Endothelial cell of umbilical vein (primary cell): ENCODE measurements at regions not wholly inside any gene's neighbourhood (a gene's known extent, or its start where the extent isn't known, plus 50 kb on each side); places are given as distances from the start of the nearest gene placed in this dataset.

Source experiments
- BruUV-seq: library from RNA; stranded (reverse); fragments of 400-500 nt; replicated peaks from 2 replicates; lab custom pipeline; 2021; lab: Mats Ljungman, UMichigan
- CTCF ChIA-PET: fragments of 300-600, 350-600 bp; sonication (Branson Sonifier 250); formaldehyde crosslinking; loops from one replicate; lab custom pipeline; 2021; ENCODE audit warnings: antibody characterized with exemption, inconsistent platforms; lab: Charles Lee
- POLR2A ChIA-PET: fragments of 300-600, 350-600 bp; sonication (Branson Sonifier 250); formaldehyde crosslinking; loops from one replicate; lab custom pipeline; 2021; ENCODE audit warnings: antibody characterized with exemption, inconsistent platforms; lab: Charles Lee
- DNase-seq: peaks from one replicate; pipeline ENCODE4 v3.0.0-alpha.2; 2011; ENCODE audit warnings: low read depth, low spot score
- FAIRE-seq: peaks from 2 replicates; lab custom pipeline; 2011; peaks lifted over from hg19 to GRCh38; lab: Jason Lieb, UNC
- H2AFZ ChIP-seq: 2 replicates; pipeline ENCODE4 v1.6.0; 2012; ENCODE audit warnings: low read depth, low read length, control low read depth, inconsistent platforms
- H3K27ac ChIP-seq: 2 replicates; pipeline ENCODE4 v1.5.1; 2011; ENCODE audit warnings: low read depth, mild to moderate bottlenecking, control low read depth, low read length, moderate library complexity; ENCODE audit not compliant: insufficient read depth
- H3K27me3 ChIP-seq, 2 experiments: 2 replicates each; pipeline versions ENCODE4 v1.6.0 to v1.6.1; 2011; ENCODE audit warnings: low read length in 2 of 2, mixed read lengths in 1 of 2; ENCODE audit not compliant: control insufficient read depth in 2 of 2, insufficient read depth in 2 of 2
- H3K36me3 ChIP-seq, 2 experiments: 2 replicates in 1 of 2; 3 replicates in 1 of 2; pipeline ENCODE4 v1.5.1; 2011; ENCODE audit warnings: low read length in 2 of 2, mild to moderate bottlenecking in 1 of 2, moderate library complexity in 1 of 2; ENCODE audit not compliant: control insufficient read depth in 2 of 2, insufficient read depth in 2 of 2; ENCODE audit errors: extremely low read depth in 1 of 2
- H3K4me1 ChIP-seq: 3 replicates; pipeline ENCODE4 v1.5.1; 2011; ENCODE audit warnings: mild to moderate bottlenecking, low read length; ENCODE audit not compliant: control insufficient read depth, insufficient read depth; ENCODE audit errors: extremely low read depth
- H3K4me2 ChIP-seq: 2 replicates; pipeline ENCODE4 v1.6.1; 2011; ENCODE audit warnings: low read length, control low read depth, mixed read lengths; ENCODE audit not compliant: insufficient read depth
- H3K4me3 ChIP-seq, 3 experiments: fragments of 200-600 bp in 1 of 3; sonication (generic), shearing (Covaris generic) in 1 of 3; replicated peaks in 1 of 3; 2 replicates each; pipeline ENCODE4 v1.5.1; 2011 to 2016; ENCODE audit warnings: control low read depth in 3 of 3, low read length in 3 of 3, mild to moderate bottlenecking in 2 of 3, inconsistent platforms in 1 of 3, low read depth in 1 of 3, moderate library complexity in 1 of 3; ENCODE audit not compliant: insufficient read depth in 1 of 3
- H3K79me2 ChIP-seq: 2 replicates; pipeline ENCODE4 v1.6.0; 2012; ENCODE audit warnings: low read length, inconsistent platforms; ENCODE audit not compliant: control insufficient read depth, insufficient read depth
- H3K9ac ChIP-seq: replicated peaks from 2 replicates; pipeline ENCODE3; 2011; ENCODE audit warnings: low read length, control low read depth; ENCODE audit not compliant: insufficient read depth; ENCODE audit errors: extremely low read depth
- H3K9me1 ChIP-seq: replicated peaks from 3 replicates; pipeline ENCODE4 v1.6.0; 2011; ENCODE audit warnings: mild to moderate bottlenecking, low read length; ENCODE audit not compliant: control insufficient read depth, insufficient read depth; ENCODE audit errors: extremely low read depth
- H3K9me3 ChIP-seq: replicated peaks from 2 replicates; pipeline ENCODE4 v1.5.1; 2012; ENCODE audit warnings: low read length, inconsistent platforms; ENCODE audit not compliant: control insufficient read depth, insufficient read depth
- H4K20me1 ChIP-seq: replicated peaks from 2 replicates; pipeline ENCODE3; 2011; ENCODE audit warnings: mild to moderate bottlenecking, low read length; ENCODE audit not compliant: control insufficient read depth, insufficient read depth; ENCODE audit errors: extremely low read depth
- FOS ChIP-seq: IDR thresholded peaks from 2 replicates; pipeline ENCODE4 v1.6.1; 2011; ENCODE audit warnings: mild to moderate bottlenecking, low read length, moderate library complexity, borderline replicate concordance; ENCODE audit not compliant: insufficient read depth
- GATA2 ChIP-seq: IDR thresholded peaks from 2 replicates; pipeline ENCODE4 v1.7.0; 2011; ENCODE audit warnings: low read depth, mild to moderate bottlenecking, moderate library complexity, mixed read lengths, low read length; ENCODE audit not compliant: insufficient read length, insufficient read depth
- JUN ChIP-seq: IDR thresholded peaks from 2 replicates; pipeline ENCODE4 v1.6.1; 2011; ENCODE audit warnings: borderline replicate concordance, low read depth; ENCODE audit not compliant: insufficient read length, insufficient read depth
- MAX ChIP-seq: IDR thresholded peaks from 2 replicates; pipeline ENCODE4 v1.6.1; 2011; ENCODE audit not compliant: insufficient read depth, insufficient read length
- MYC ChIP-seq: IDR thresholded peaks from one replicate; pipeline ENCODE4 v1.6.1; 2011; ENCODE audit warnings: mild to moderate bottlenecking, low read depth, low read length
- POLR2A ChIP-seq: IDR thresholded peaks from 2 replicates; pipeline ENCODE4 v1.6.1; 2012; ENCODE audit warnings: low read depth, mild to moderate bottlenecking, control low read depth, low read length
- POLR2AphosphoS5 ChIP-seq: IDR thresholded peaks from 2 replicates; pipeline ENCODE4 v1.6.1; 2012; ENCODE audit warnings: low read depth, mild to moderate bottlenecking, control low read depth, low read length, moderate library complexity; ENCODE audit not compliant: insufficient read depth
- dilution Hi-C: fragments of 300-500 bp; cut with MboI; formaldehyde crosslinking; loops from one replicate; pipeline ENCODE4 v1.15.0; 2019; ENCODE audit warnings: low sequenced_read_pairs; ENCODE audit not compliant: extremely low pct_ligation_motif_present
- intact Hi-C: fragments of 100-400 bp; cut with micrococcal nuclease; formaldehyde crosslinking; loops from one replicate; pipeline ENCODE4 v1.10.0; 2022
- TF ChIP-seq, protein P1 (sequence below), 2 donors: IDR thresholded peaks; 1 replicate in 1 of 2; 2 replicates in 1 of 2; pipeline ENCODE4 v1.5.1; 2011; ENCODE audit warnings: low read length in 2 of 2, mild to moderate bottlenecking in 2 of 2, moderate library complexity in 2 of 2, control low read depth in 1 of 2, inconsistent platforms in 1 of 2, low read depth in 1 of 2; ENCODE audit not compliant: insufficient read depth in 1 of 2; ENCODE audit errors: extremely low read depth in 1 of 2

DNA sequence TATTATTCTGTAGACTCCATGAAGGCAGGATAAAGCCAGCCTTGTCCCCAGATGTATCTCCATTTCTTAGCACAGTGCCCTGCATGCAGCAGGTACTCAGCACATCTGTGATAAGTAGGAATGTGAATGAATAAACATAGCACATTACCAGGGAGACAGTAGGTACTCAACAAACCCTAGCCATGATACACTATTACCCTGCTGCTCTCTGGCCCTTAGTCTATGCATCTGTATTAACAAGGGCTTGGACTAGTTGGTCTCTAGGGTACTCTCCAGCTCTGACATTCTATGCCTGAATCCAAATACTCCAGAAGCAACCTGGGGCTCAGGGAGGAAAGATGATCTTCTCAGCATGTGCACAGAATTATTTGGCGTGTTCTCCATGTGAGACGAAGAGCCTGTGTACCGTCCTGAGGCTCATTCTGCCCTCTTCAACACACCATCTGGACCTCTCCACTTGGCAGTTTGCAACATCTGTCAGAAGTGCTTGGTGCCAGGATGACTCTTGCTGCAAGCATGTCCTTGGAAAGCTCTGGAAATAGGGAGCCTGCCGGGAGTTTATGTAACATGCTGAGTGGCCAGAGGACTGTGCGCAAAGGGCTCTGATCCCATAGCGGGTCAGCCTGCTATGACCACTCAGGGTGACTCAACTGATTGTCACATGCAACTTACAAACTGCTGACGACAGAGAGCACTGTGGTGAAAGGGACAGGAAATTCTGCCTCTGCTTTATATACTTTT is 228.2 kb upstream of the USP24 start:
- no peak overlapping the region for H3K4me3 ChIP-seq
- FAIRE-seq, result no peak
- peak; percentile 37 for DNase-seq
- intact Hi-C loops, result no loop called here
- POLR2A ChIA-PET, result no interaction called here
- TF ChIP-seq FOS, result no peak
- TF ChIP-seq JUN, result peak; percentile 20
- H3K9me1 ChIP-seq, result no peaks in the 10 kb centered on the region
- no peak overlapping the region for H3K27ac ChIP-seq
- dilution Hi-C loops, result no loop called here
- H2AFZ ChIP-seq, result no peak overlapping the region
- CTCF ChIA-PET, result interaction anchor here (0.9 to 1.5 kb wide), 2 partner anchors 14 to 68 kb away, joined by 3 to 9 read pairs; no protein-coding TSS in a partner anchor
- H3K9me3 ChIP-seq, result no peaks in the 10 kb centered on the region
- H4K20me1 ChIP-seq, result no peaks in the 10 kb centered on the region
- no peak overlapping the region for H3K9ac ChIP-seq
- no peaks in the 10 kb centered on the region for H3K27me3 ChIP-seq
- H3K36me3 ChIP-seq, result no peaks in the 10 kb centered on the region
- H3K4me1 ChIP-seq, result peaks cover 31% of the 10 kb centered on the region
- H3K79me2 ChIP-seq, result no peaks in the 10 kb centered on the region
- no TSS peak for BruUV-seq
- H3K4me2 ChIP-seq, result no peak overlapping the region

DNA sequence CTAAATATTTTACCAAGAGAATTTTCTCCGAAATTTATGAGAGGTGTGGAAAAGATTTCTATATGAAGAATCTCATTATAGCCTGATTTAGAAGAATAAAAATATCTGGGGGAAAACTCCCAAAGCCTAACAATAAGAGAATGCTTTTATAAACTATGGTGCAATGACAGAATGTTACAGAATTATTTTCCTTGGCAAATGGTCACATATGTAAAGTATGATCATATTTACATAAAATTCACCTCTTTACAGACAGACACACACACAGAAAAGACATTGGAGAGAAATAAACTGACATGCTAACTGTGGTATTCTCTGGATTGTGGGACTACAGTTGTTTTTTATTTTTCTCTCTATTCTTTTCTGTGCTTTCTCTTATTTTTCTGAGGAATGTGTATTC is 226.3 kb upstream of the USP24 start:
- TF ChIP-seq MYC, result no peak
- TF ChIP-seq POLR2A, result no peak
- TF ChIP-seq POLR2AphosphoS5, result no peak
- no peak for TF ChIP-seq GATA2
- no peak for TF ChIP-seq MAX
- TF ChIP-seq JUN, result no peak
- TF ChIP-seq, protein P1, sequence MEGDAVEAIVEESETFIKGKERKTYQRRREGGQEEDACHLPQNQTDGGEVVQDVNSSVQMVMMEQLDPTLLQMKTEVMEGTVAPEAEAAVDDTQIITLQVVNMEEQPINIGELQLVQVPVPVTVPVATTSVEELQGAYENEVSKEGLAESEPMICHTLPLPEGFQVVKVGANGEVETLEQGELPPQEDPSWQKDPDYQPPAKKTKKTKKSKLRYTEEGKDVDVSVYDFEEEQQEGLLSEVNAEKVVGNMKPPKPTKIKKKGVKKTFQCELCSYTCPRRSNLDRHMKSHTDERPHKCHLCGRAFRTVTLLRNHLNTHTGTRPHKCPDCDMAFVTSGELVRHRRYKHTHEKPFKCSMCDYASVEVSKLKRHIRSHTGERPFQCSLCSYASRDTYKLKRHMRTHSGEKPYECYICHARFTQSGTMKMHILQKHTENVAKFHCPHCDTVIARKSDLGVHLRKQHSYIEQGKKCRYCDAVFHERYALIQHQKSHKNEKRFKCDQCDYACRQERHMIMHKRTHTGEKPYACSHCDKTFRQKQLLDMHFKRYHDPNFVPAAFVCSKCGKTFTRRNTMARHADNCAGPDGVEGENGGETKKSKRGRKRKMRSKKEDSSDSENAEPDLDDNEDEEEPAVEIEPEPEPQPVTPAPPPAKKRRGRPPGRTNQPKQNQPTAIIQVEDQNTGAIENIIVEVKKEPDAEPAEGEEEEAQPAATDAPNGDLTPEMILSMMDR (IDR thresholded peaks at IDR 0.05; ENCODE audit: extremely low read depth in 1 of 2, insufficient read depth in 1 of 2, low read depth in 1 of 2, low read length in 2 of 2), result no peak
- TF ChIP-seq FOS, result no peak
- H4K20me1 ChIP-seq, result no peaks in the 10 kb centered on the region
- BruUV-seq, result no TSS peak
- intact Hi-C loops, result no loop called here
- no peak overlapping the region for H3K4me2 ChIP-seq
- H3K36me3 ChIP-seq, result no peaks in the 10 kb centered on the region
- no peaks in the 10 kb centered on the region for H3K9me1 ChIP-seq
- ChIA-PET CTCF (interaction anchor here (1.6 kb wide), 1 partner anchor 12 kb away, joined by 5 read pairs; no protein-coding TSS in a partner anchor), POLR2A (no interaction called here)
- no peaks in the 10 kb centered on the region for H3K79me2 ChIP-seq
- H3K9ac ChIP-seq, result no peak overlapping the region
- H3K4me3 ChIP-seq, result no peak overlapping the region
- H2AFZ ChIP-seq, result no peak overlapping the region
- no peaks in the 10 kb centered on the region for H3K9me3 ChIP-seq
- dilution Hi-C loops, result no loop called here
- no peak overlapping the region for H3K27ac ChIP-seq
- no peak for FAIRE-seq
- no peak for DNase-seq
- peaks cover 21% of the 10 kb centered on the region for H3K4me1 ChIP-seq
- H3K27me3 ChIP-seq, result no peaks in the 10 kb centered on the region
